Prostate gland (tissue), 2 donors: ENCODE measurements at regions not wholly inside any gene's neighbourhood (a gene's known extent, or its start where the extent isn't known, plus 50 kb on each side); places are given as distances from the start of the nearest gene placed in this dataset.

Experiments
- POLR2AphosphoS5 ChIP-seq: sonication (generic); formaldehyde crosslinking; IDR thresholded peaks from one replicate; pipeline ENCODE4 v1.6.1; 2017; ENCODE audit warnings: antibody characterized with exemption
- TF ChIP-seq, protein P1 (sequence below), 4 experiments: fragments of 200-600 bp in 2 of 4; fragments of 450-650 bp in 2 of 4; sonication (generic) in 2 of 4; IDR thresholded peaks; 1 replicate in 3 of 4; 2 replicates in 1 of 4; pipeline ENCODE4 v1.5.1; 2016 to 2019; ENCODE audit warnings: antibody characterized with exemption in 4 of 4, mild to moderate bottlenecking in 2 of 4, moderate library complexity in 2 of 4

DNA sequence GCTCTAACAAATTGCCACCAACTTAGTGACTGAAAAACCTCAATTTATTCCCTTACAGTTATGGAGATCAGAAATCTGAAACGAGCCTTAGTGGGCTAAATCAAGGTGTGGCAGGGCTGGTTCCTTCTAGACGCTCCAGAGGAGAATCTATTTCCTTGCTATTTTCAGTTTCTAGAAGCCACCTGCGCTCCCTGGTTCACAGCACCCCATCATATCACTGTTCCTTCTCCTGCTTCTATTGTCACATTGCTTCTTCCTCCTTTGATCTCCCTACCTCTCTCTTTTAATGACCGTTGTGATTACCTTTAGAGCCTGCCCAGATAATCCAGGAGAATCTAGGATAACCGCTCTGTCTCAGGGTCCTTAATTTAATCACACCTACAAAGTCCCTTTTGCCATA, 596.6 kb downstream of the PLCL1 start:
- TF ChIP-seq, protein P1, sequence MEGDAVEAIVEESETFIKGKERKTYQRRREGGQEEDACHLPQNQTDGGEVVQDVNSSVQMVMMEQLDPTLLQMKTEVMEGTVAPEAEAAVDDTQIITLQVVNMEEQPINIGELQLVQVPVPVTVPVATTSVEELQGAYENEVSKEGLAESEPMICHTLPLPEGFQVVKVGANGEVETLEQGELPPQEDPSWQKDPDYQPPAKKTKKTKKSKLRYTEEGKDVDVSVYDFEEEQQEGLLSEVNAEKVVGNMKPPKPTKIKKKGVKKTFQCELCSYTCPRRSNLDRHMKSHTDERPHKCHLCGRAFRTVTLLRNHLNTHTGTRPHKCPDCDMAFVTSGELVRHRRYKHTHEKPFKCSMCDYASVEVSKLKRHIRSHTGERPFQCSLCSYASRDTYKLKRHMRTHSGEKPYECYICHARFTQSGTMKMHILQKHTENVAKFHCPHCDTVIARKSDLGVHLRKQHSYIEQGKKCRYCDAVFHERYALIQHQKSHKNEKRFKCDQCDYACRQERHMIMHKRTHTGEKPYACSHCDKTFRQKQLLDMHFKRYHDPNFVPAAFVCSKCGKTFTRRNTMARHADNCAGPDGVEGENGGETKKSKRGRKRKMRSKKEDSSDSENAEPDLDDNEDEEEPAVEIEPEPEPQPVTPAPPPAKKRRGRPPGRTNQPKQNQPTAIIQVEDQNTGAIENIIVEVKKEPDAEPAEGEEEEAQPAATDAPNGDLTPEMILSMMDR (IDR thresholded peaks at IDR 0.05) = no peak
- TF ChIP-seq POLR2AphosphoS5 = no peak
